OCI-LY7 (cell line): ENCODE measurements at regions not wholly inside any gene's neighbourhood (a gene's known extent, or its start where the extent isn't known, plus 50 kb on each side); places are given as distances from the start of the nearest gene placed in this dataset.

Experiments used
- EZH2phosphoT487 ChIP-seq: fragments of 200-600 bp; sonication (generic); IDR thresholded peaks from 2 replicates; pipeline ENCODE4 v1.6.1; 2018; ENCODE audit warnings: low read depth, borderline replicate concordance, mild to moderate bottlenecking, mixed run types, antibody characterized with exemption, low read length, moderate library complexity, mixed read lengths
- TF ChIP-seq, protein P1 (sequence below): fragments of 200-600 bp; sonication (generic); conservative IDR thresholded peaks from 2 replicates; pipeline ENCODE4 v1.5.1; 2014; ENCODE audit warnings: mild to moderate bottlenecking, antibody characterized with exemption, low read length, moderate library complexity, mixed read lengths

DNA sequence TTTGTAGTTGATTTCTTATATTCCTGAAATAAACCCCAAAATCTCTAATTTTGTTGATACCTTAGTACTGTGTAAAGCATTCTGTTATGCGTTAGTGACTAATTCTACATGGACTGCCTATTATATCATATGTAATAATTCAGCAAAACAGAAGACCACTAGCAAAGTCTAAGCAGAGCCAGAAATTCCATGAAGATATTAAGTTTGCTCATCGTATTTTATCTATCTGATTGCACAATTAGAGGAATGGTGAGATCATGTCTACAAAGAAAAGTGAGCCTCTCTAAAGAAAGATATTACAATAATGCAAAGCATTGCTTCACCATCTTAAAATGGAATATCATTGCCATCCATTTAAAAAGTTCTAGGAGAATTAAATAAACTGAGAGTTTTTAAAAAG lies 374.6 kb upstream of the SLC7A11 start:
- TF ChIP-seq, protein P1, sequence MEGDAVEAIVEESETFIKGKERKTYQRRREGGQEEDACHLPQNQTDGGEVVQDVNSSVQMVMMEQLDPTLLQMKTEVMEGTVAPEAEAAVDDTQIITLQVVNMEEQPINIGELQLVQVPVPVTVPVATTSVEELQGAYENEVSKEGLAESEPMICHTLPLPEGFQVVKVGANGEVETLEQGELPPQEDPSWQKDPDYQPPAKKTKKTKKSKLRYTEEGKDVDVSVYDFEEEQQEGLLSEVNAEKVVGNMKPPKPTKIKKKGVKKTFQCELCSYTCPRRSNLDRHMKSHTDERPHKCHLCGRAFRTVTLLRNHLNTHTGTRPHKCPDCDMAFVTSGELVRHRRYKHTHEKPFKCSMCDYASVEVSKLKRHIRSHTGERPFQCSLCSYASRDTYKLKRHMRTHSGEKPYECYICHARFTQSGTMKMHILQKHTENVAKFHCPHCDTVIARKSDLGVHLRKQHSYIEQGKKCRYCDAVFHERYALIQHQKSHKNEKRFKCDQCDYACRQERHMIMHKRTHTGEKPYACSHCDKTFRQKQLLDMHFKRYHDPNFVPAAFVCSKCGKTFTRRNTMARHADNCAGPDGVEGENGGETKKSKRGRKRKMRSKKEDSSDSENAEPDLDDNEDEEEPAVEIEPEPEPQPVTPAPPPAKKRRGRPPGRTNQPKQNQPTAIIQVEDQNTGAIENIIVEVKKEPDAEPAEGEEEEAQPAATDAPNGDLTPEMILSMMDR, result no peak
- TF ChIP-seq EZH2phosphoT487, result no peak
